GM06990 (cell line): ENCODE measurements at regions not wholly inside any gene's neighbourhood (a gene's known extent, or its start where the extent isn't known, plus 50 kb on each side); places are given as distances from the start of the nearest gene placed in this dataset.

Source experiments
- DNase-seq: peaks from one replicate; pipeline ENCODE4 v3.0.0-alpha.2; 2011; ENCODE audit not compliant: insufficient read length; ENCODE audit errors: extremely low read depth
- H3K27me3 ChIP-seq: replicated peaks from 2 replicates; pipeline ENCODE4 v1.6.0; 2011; ENCODE audit warnings: low read length; ENCODE audit not compliant: control insufficient read depth, insufficient read depth
- H3K36me3 ChIP-seq: 2 replicates; pipeline ENCODE4 v1.5.1; 2011; ENCODE audit warnings: low read length; ENCODE audit not compliant: control insufficient read depth, insufficient read depth
- H3K4me3 ChIP-seq: replicated peaks from 2 replicates; pipeline ENCODE4 v1.5.1; 2011; ENCODE audit warnings: low read depth, mild to moderate bottlenecking, control low read depth, low read length
- TF ChIP-seq, protein P1 (sequence below): IDR thresholded peaks from 2 replicates; pipeline ENCODE4 v1.5.1; 2011; ENCODE audit warnings: low read length, control low read depth, mild to moderate bottlenecking, inconsistent platforms; ENCODE audit not compliant: insufficient read depth, poor library complexity, severe bottlenecking

- Histone ChIP-seq H3K36me3 (no peaks in the 10 kb centered on the region), H3K4me3 (no peak overlapping the region), H3K27me3 (no peaks in the 10 kb centered on the region)
- TF ChIP-seq, protein P1, sequence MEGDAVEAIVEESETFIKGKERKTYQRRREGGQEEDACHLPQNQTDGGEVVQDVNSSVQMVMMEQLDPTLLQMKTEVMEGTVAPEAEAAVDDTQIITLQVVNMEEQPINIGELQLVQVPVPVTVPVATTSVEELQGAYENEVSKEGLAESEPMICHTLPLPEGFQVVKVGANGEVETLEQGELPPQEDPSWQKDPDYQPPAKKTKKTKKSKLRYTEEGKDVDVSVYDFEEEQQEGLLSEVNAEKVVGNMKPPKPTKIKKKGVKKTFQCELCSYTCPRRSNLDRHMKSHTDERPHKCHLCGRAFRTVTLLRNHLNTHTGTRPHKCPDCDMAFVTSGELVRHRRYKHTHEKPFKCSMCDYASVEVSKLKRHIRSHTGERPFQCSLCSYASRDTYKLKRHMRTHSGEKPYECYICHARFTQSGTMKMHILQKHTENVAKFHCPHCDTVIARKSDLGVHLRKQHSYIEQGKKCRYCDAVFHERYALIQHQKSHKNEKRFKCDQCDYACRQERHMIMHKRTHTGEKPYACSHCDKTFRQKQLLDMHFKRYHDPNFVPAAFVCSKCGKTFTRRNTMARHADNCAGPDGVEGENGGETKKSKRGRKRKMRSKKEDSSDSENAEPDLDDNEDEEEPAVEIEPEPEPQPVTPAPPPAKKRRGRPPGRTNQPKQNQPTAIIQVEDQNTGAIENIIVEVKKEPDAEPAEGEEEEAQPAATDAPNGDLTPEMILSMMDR = no peak
- DNase-seq = no peak
Measured at GRCh38 chr16:64384636-64385035, 737.2 kb downstream of the CDH11 start.

DNA sequence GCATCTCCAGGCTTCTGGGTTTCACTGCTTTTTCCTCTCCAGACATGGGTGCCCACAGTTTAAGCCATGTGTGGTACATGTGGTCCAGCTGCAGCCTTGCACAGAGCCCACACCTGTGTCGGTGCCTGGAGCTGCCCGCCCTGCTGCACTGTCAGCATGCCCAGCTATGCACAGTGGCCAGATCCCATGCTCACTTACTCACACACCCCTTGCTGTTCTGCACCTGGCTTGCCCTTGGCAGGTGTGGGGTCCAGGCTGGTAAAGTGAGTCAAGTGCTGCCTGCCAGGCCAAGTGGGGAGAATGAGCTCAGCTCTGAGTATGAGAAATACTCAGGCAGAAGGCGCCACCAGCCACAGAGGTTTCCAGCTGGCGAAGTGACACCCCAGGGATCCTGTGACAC is 739.9 kb downstream of the CDH11 start:
- H3K36me3 ChIP-seq = no peaks in the 10 kb centered on the region
- no peak for DNase-seq
- H3K27me3 ChIP-seq = no peaks in the 10 kb centered on the region
- TF ChIP-seq, protein P1 = no peak
- no peak overlapping the region for H3K4me3 ChIP-seq

DNA sequence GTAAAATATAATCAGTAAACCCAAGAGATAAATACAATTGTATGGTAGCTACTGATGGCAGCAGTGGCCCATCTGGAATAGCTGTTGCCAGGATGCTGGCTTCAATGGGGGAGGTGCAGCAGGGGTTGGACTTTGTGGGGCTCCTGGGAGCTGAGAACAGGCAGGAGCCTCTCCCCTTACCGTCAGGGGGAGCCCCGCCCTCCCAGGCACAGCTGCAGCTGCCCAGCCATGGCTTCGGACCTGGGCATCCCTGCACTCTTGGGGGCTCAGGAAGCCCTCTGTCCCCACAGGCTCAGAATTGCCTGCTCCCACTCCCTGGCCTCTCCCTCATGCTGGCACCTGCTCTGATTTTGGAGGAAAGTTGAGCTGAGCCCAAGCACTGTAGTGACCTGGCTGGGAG is 741.1 kb downstream of the CDH11 start:
- TF ChIP-seq, protein P1 = no peak

DNA sequence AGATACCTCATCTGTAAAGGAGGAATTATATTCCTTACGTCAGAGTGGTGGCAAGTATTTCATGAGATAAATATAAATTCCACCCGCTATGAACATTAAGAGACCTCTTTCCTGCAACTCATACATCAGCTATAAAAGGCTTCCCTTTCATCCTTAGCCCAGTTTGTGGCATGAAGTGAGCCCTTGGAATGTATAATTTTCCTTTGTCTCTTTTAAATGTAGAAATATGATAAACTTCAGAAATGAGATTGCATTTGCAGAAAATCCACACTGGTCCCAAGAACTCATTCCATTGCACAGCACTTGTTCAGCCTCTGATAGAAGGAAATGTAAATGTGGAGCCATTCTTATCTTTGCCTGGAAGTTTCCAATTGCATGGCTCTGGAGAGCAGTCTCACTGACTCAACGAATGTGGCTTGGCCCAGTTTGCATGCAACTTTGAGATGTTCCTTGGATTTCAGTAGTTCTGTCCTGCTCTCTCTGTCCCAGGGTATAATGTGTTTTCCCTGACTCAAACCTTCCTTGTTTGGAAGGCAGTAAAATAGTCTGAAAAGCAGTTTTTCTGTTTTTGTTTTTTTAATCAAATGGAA is 746.4 kb downstream of the CDH11 start:
- TF ChIP-seq, protein P1 = no peak
- DNase-seq = no peak
- Histone ChIP-seq H3K36me3 (no peaks in the 10 kb centered on the region), H3K27me3 (no peaks in the 10 kb centered on the region), H3K4me3 (no peak overlapping the region)

More for the DNA sequence above, 741.1 kb downstream of the CDH11 start:
- H3K36me3 ChIP-seq = no peaks in the 10 kb centered on the region
- DNase-seq = no peak
- no peak overlapping the region for H3K4me3 ChIP-seq
- no peaks in the 10 kb centered on the region for H3K27me3 ChIP-seq

GRCh38 chr16:64370112-64370511 is 751.8 kb downstream of the CDH11 start:
- Histone ChIP-seq H3K4me3 (no peak overlapping the region), H3K27me3 (no peaks in the 10 kb centered on the region), H3K36me3 (no peaks in the 10 kb centered on the region)
- no peak for DNase-seq
- TF ChIP-seq, protein P1 = no peak

DNA sequence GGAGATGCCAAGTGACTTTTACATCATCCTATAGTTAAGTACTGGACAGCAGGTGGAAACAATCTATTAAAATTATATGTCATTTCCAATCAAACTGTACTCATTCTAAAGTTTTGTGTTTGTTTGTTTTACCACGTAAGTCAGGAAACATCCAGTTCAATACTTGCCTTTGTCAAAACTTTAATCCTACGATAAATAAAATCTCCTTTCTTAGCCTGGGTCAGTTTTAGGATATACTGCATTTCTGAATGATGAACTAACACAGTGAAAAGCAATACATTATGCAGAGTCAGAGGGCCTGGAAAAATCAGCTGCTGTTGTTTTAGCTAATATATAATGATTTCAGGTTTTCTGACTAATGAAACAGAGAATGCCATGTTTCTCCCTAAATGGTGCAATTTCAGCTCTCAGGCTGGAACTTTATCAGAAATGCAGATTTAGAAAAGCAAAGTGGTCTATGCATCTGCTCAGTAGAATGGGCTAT is 756.4 kb downstream of the CDH11 start:
- TF ChIP-seq, protein P1 = no peak
- no peaks in the 10 kb centered on the region for H3K27me3 ChIP-seq
- no peaks in the 10 kb centered on the region for H3K36me3 ChIP-seq
- DNase-seq = no peak
- no peak overlapping the region for H3K4me3 ChIP-seq
